GM21526 (cell line): ENCODE measurements at regions not wholly inside any gene's neighbourhood (a gene's known extent, or its start where the extent isn't known, plus 50 kb on each side); places are given as distances from the start of the nearest gene placed in this dataset.
"Not testable (repeated sequence)": the region's sequence is repeated elsewhere in the genome, so short reads cannot be mapped to it uniquely, and the experiment has no call there.

ENCODE experiments used
- ATAC-seq: cut with Tn5 transposase; IDR thresholded peaks from one replicate; pipeline ENCODE4 v1.9.1; 2021; ENCODE audit warnings: moderate library complexity; ENCODE audit not compliant: unreplicated experiment, low FRiP score

GRCh38 chr4:18194278-18194677 is 172.7 kb upstream of the LCORL start:
- ATAC-seq, result no peak

GRCh38 chr4:18192901-18193300 is 171.3 kb upstream of the LCORL start:
- no peak for ATAC-seq

DNA sequence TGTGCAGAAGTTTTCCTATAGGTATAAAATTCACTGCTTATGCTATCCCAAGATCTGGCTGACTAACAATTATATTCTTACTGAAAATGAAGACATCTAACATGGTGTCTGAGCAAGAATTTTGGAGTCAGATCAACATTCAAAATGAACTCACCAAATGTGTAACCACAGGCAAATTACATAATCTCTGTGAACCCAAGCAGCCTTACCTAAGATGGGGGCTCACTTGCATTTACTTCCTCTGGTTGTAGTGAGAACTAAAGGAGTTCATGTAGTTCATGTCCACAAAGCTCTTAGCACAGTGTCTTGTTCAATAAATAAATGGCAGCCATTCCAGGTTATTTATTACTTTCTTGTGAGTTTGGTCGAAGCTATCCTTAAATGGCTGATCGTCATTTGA is 163.9 kb upstream of the LCORL start:
- no peak for ATAC-seq

GRCh38 chr4:18180892-18181291 is 159.3 kb upstream of the LCORL start:
- ATAC-seq, result no peak

DNA sequence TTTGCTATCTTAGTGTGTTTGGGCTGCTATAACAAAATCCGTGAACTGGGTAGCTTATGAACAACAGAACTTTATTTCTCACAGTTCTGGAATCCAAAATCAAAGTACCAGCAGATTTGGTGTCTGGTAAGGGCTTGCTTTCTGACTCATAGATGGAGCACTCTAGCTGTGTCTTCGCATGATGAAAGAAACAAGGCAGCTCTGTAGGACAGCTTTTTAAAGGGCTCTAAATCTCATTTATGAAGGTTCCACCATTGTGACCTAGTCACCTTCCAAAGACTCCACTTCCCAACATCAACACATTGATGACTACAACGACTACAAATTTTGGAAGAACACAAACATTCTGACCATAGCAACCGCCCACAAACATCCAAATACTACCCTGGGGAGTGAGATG is 158.6 kb upstream of the LCORL start:
- ATAC-seq, result no peak

DNA sequence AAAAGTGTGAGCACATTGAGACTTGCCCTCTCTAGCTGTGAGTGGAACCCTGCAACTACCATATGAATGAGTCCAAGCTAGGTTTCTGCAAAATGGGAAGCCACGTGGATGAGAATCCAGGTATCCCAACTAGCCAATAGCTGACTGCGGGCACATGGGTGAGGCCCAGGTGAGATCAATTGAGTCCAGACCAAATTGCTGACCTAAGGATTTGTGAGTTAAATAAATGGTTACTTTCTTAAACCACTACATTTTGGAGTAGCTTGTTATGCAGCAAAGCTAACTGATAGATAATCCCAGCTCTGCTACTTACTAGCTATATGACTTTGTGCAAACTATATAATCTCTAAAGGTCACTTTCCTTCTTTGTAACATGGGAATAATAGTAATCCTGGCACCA is 150.3 kb upstream of the LCORL start:
- no peak for ATAC-seq

GRCh38 chr4:18167831-18168230 is 146.3 kb upstream of the LCORL start:
- no peak for ATAC-seq

GRCh38 chr4:18166925-18167324 is 145.4 kb upstream of the LCORL start:
- ATAC-seq, result no peak

DNA sequence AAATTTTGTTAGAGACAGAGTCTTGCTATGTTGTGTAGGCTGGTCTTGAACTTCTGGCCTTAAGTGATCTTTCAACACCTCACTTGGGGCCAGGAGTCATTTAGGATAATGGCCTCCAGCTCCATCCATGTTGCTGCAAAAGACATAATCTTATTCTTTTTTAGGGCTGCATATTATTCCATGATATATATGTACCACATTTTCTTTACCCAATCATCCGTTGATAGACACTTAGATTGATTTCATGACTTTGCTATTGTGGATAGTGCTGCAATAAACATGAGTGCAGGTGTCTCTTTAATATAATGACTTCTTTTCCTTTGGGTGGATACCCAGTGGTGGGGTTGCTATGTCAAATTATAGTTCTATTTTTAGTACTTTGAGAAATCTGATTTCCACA is 140.9 kb upstream of the LCORL start:
- no peak for ATAC-seq

DNA sequence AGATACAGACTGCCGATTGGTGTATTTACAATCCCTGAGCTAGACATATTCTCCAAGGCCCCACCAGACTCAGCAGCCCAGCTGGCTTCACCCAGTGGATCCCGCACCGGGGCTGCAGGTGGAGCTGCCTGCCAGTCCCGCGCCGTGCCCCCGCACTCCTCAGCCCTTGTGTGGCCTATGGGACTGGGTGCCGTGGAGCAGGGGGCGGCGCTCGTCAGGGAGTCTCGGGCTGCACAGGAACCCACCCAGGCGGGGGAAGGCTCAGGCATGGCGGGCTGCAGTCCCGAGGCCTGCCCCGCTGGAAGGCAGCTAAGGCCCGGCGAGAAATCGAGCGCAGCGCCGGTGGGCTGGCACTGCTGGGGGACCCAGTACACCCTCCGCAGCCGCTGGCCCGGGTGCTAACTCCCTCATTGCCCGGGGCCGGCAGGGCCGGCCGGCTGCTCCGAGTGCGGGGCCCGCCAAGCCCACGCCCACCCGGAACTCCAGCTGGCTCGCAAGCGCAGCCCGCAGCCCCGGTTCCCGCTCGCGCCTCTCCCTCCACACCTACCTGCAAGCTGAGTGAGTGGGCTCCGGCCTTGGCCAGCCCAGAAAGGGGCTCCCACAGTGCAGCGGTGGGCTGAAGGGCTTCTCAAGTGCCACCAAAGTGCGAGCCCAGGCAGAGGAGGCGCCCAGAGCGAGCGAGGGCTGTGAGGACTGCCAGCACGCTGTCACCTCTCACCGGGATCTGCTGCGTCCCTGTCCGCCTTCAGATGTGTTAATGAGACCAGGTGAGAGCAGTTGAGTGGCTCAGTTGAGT is 137.8 kb upstream of the LCORL start:
- ATAC-seq, result not testable (repeated sequence)

DNA sequence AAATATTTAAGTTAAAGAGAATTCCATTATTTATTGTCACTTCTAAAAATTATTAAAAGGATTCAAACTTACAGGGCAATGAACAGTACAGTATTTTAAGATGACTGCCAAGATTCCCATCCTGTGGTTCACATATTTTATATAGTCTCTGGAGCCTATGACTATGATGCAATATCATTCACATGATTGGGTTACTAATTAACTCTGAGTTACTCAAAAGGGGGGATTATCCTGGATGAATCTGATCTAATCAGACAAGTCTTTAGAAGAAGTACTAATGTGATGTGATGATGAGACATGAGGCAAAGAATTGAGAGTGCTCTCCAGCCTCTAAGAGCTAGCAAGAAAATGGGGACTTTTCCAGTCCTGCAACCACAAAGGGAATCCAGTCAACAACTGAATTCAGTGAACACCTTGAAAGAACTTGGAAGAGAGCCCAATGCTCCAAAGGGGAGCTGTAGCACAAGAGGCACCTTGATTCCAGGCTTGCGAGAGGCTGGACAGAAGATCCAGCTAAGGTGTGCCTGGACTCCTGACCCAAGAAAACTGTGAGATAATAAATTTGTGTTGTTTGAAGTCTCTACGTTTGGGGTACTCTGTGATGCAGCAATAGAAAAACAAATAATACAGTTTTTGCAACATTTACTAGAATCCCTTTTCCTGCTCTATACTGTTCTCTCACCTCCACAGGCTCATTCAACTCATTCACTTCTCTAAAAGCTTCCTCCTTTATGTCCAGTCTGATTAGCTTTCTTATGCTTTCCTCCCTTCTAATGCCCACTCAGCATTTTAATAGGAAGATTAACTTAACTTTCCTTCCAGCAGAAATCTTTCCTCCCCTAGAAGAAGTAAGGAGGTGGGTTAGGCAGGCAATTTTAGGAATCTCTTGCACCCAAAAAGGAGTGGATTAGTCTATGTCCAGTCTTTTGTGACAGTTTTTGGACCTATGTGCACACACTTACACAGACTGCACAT is 133.8 kb upstream of the LCORL start:
- ATAC-seq, result no peak

DNA sequence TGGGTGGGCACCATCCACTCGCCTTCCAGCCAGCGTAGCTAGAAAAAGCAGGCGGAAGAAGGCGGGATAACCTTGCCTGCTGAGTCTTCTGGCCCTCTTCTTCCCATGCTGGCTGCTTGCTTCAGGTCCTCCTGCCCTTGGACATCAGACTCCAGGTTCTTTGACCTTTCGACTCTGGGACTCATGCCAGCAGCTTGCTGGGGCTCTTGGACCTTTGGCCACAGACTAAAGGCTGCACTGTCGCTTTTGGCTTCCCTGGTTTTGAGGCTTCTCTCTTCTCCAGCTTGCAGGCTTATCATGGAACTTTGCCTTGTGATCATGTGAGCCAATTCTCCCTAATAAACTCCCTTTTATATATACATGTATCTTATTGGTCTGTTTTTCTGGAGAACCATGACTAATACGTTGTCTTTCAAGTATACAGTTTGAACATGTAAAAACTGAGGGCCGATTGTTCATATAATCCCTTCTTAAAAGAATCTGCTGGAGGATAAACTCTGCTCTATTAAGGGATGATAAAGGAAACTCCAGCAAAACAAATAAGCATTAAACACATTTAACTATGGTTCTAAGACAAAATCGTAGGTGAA is 116.6 kb upstream of the LCORL start:
- no peak for ATAC-seq

DNA sequence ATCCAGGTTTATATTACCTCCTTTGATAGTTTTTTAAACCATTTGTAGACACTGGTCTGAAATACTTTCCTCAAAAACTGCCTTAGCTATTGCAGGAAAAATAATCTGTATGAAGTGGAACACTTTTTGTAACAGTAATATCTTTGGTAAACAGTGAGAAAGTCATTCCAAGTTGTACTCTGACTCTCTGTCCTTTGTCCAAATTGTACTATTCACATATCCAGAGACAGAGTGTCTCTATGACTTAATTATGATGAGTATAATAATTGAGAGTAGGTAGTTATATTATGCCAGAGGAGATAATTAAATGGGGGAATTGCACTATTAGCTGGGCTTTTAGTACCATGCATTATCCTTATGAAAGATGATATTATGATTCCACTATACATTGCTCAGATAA is 112.6 kb upstream of the LCORL start:
- ATAC-seq, result no peak

GRCh38 chr4:18130256-18130655 is 108.7 kb upstream of the LCORL start:
- ATAC-seq, result no peak

GRCh38 chr4:18128241-18128640 is 106.7 kb upstream of the LCORL start:
- ATAC-seq, result no peak

DNA sequence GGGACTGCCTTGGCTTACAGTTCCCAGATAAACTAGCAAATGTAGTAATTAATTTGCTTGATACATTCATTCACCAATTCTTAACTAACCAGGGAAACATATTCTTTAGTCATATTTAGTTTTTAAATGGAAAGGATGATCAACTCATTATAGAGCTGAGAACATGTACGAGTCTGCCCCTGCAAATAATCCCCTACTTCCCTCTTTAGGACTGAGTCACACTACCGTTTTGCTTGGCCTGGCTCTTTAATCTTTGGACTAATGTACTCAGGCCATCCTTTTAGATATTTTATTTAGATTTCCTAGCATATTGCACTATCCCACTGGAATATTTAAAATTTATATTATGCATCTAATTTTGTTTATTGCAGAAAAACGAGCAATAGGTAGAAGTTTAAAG is 105.5 kb upstream of the LCORL start:
- ATAC-seq, result no peak

DNA sequence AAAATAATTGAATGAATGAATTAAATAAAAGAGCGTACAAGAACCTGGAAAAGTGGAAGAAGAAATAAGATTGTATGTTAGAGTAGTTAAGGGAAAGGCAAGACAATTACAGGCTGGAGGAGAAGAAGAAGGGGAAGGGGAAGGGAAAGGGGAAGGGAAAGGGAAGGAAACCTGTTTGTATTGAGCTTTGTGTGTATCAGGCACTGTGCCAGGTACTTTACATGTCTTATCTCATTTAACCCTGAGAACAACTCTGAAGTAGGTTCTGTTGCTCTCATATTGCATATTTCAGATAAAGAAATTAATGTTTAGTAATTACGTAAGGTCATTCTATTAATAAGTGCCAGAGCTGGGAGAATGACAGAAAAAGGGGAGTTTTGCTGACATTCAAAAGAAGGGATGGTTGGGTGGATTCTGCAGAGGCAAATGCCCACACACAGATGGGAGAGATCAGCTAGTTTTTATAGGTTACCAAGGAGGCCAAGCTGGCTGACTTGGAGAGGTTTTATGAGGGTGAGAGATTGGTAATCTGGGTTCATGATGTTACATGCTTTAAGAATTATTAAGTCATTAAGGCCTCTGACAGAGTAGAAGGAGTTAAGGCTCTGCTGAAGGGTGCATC is 92.3 kb upstream of the LCORL start:
- no peak for ATAC-seq

- no peak for ATAC-seq
Observed at GRCh38 chr4:18111081-18111480, 89.5 kb upstream of the LCORL start.

- ATAC-seq, result no peak
Observed at GRCh38 chr4:18110099-18110498, 88.5 kb upstream of the LCORL start.

GRCh38 chr4:18109676-18110075 is 88.1 kb upstream of the LCORL start:
- no peak for ATAC-seq
